PC-9 (cell line): ENCODE measurements at regions not wholly inside any gene's neighbourhood (a gene's known extent, or its start where the extent isn't known, plus 50 kb on each side); places are given as distances from the start of the nearest gene placed in this dataset.

Experiments used
- BruUV-seq: library from RNA; stranded (reverse); fragments of 400-500 nt; replicated peaks from 2 replicates; lab custom pipeline; 2021; lab: Mats Ljungman, UMichigan
- CTCF ChIA-PET: fragments of 300-600 bp; sonication (Branson Sonifier 250); formaldehyde crosslinking; loops from one replicate; lab custom pipeline; 2022; ENCODE audit warnings: antibody characterized with exemption; lab: Charles Lee
- POLR2A ChIA-PET: fragments of 300-600 bp; sonication (Branson Sonifier 250); formaldehyde crosslinking; loops from one replicate; lab custom pipeline; 2022; ENCODE audit warnings: antibody characterized with exemption; ENCODE audit not compliant: unreplicated experiment; lab: Charles Lee
- DNase-seq, 2 experiments: peaks; one replicate each; pipeline versions ENCODE4 v3.0.0 to v3.0.0-alpha.2; 2015 to 2022; ENCODE audit warnings: mixed read lengths in 1 of 2
- H2AFZ ChIP-seq: fragments of 200-600 bp; sonication (generic); 2 replicates; pipeline ENCODE4 v1.8.1; 2017; ENCODE audit warnings: antibody characterized with exemption
- H3F3A ChIP-seq: fragments of 200-600 bp; sonication (generic); 2 replicates; pipeline ENCODE4 v1.8.1; 2017; ENCODE audit warnings: antibody characterized with exemption, mild to moderate bottlenecking, low read depth; ENCODE audit not compliant: insufficient read depth
- H3K27ac ChIP-seq: fragments of 200-600 bp; sonication (generic); 2 replicates; pipeline ENCODE4 v1.6.1; 2016; ENCODE audit warnings: mixed run types
- H3K27me3 ChIP-seq: fragments of 200-600 bp; sonication (generic); 2 replicates; pipeline ENCODE4 v1.6.1; 2016; ENCODE audit warnings: low read depth, mixed run types; ENCODE audit not compliant: insufficient read depth
- H3K36me3 ChIP-seq: fragments of 200-600 bp; sonication (generic); 2 replicates; pipeline ENCODE4 v1.6.1; 2016; ENCODE audit warnings: low read depth, mixed run types
- H3K4me1 ChIP-seq: fragments of 200-600 bp; sonication (generic); replicated peaks from 2 replicates; pipeline ENCODE4 v1.6.1; 2016; ENCODE audit warnings: mixed run types; ENCODE audit not compliant: insufficient read depth
- H3K4me2 ChIP-seq: fragments of 200-600 bp; sonication (generic); 2 replicates; pipeline ENCODE4 v1.6.1; 2017; ENCODE audit warnings: mixed run types
- H3K4me3 ChIP-seq: fragments of 200-600 bp; sonication (generic); 2 replicates; pipeline ENCODE4 v1.6.1; 2016; ENCODE audit warnings: mixed run types
- H3K79me2 ChIP-seq: fragments of 200-600 bp; sonication (generic); 2 replicates; pipeline ENCODE4 v1.6.1; 2017; ENCODE audit warnings: low read depth, mixed run types
- H3K9me2 ChIP-seq: fragments of 200-600 bp; sonication (generic); 2 replicates; pipeline ENCODE4 v1.8.1; 2017; ENCODE audit warnings: mild to moderate bottlenecking; ENCODE audit not compliant: insufficient read depth
- H3K9me3 ChIP-seq: fragments of 200-600 bp; sonication (generic); 2 replicates; pipeline ENCODE4 v1.8.1; 2016; ENCODE audit warnings: low read depth; ENCODE audit not compliant: insufficient read depth
- H4K20me1 ChIP-seq: fragments of 200-600 bp; sonication (generic); 2 replicates; pipeline ENCODE4 v1.8.1; 2017; ENCODE audit not compliant: insufficient read depth
- CTCF ChIP-seq: fragments of 200-600 bp; sonication (generic); conservative IDR thresholded peaks from 2 replicates; pipeline ENCODE4 v1.6.1; 2017; ENCODE audit warnings: mixed run types, antibody characterized with exemption, mild to moderate bottlenecking, moderate library complexity
- EZH2 ChIP-seq: fragments of 200-600 bp; sonication (generic); IDR thresholded peaks from 2 replicates; pipeline ENCODE4 v1.8.0; 2017; ENCODE audit warnings: antibody characterized with exemption, low read depth
- intact Hi-C: fragments of 100-400 bp; cut with micrococcal nuclease; formaldehyde crosslinking; loops from one replicate; pipeline ENCODE4 v1.10.0; 2022; ENCODE audit not compliant: unreplicated experiment

GRCh38 chr4:59565836-59566235 lies 1634.3 kb upstream of the ADGRL3 start:
- Histone ChIP-seq H3K4me2 (no peak overlapping the region), H2AFZ (no peak overlapping the region), H3K27ac (no peak overlapping the region), H3K9me2 (no peaks in the 10 kb centered on the region), H4K20me1 (no peaks in the 10 kb centered on the region), H3K4me1 (no peaks in the 10 kb centered on the region), H3K4me3 (no peak overlapping the region), H3K27me3 (no peaks in the 10 kb centered on the region), H3K9me3 (no peaks in the 10 kb centered on the region), H3K36me3 (no peaks in the 10 kb centered on the region), H3K79me2 (no peaks in the 10 kb centered on the region), H3F3A (no peaks in the 10 kb centered on the region)
- TF ChIP-seq CTCF (no peak), EZH2 (no peak)
- no peak for DNase-seq
- POLR2A ChIA-PET = no interaction called here
- CTCF ChIA-PET = no interaction called here
- intact Hi-C loops = no loop called here
- no TSS peak for BruUV-seq

GRCh38 chr4:59570860-59571476 lies 1629.2 kb upstream of the ADGRL3 start:
- no peak overlapping the region for H2AFZ ChIP-seq
- ChIA-PET POLR2A (no interaction called here), CTCF (no interaction called here)
- no peaks in the 10 kb centered on the region for H3K27me3 ChIP-seq
- no peak for DNase-seq
- TF ChIP-seq EZH2 (no peak), CTCF (no peak)
- H3K4me1 ChIP-seq = no peaks in the 10 kb centered on the region
- H3K4me2 ChIP-seq = no peak overlapping the region
- H3K79me2 ChIP-seq = no peaks in the 10 kb centered on the region
- no peaks in the 10 kb centered on the region for H3K36me3 ChIP-seq
- intact Hi-C loops = no loop called here
- H3K27ac ChIP-seq = no peak overlapping the region
- H4K20me1 ChIP-seq = no peaks in the 10 kb centered on the region
- BruUV-seq = no TSS peak
- H3K4me3 ChIP-seq = no peak overlapping the region
- H3F3A ChIP-seq = no peaks in the 10 kb centered on the region
- H3K9me2 ChIP-seq = no peaks in the 10 kb centered on the region
- H3K9me3 ChIP-seq = no peaks in the 10 kb centered on the region

GRCh38 chr4:59571805-59572430 lies 1628.2 kb upstream of the ADGRL3 start:
- no peak for DNase-seq
- no peaks in the 10 kb centered on the region for H3K79me2 ChIP-seq
- intact Hi-C loops = no loop called here
- no peak overlapping the region for H3K27ac ChIP-seq
- H3K4me3 ChIP-seq = no peak overlapping the region
- no peaks in the 10 kb centered on the region for H3K9me3 ChIP-seq
- H2AFZ ChIP-seq = no peak overlapping the region
- no peaks in the 10 kb centered on the region for H3K9me2 ChIP-seq
- no peaks in the 10 kb centered on the region for H3F3A ChIP-seq
- H3K36me3 ChIP-seq = no peaks in the 10 kb centered on the region
- no peak overlapping the region for H3K4me2 ChIP-seq
- H4K20me1 ChIP-seq = no peaks in the 10 kb centered on the region
- H3K4me1 ChIP-seq = no peaks in the 10 kb centered on the region
- TF ChIP-seq CTCF (no peak), EZH2 (no peak)
- ChIA-PET POLR2A (no interaction called here), CTCF (no interaction called here)
- no TSS peak for BruUV-seq
- no peaks in the 10 kb centered on the region for H3K27me3 ChIP-seq
